Vagina (tissue), 2 donors: ENCODE measurements at regions not wholly inside any gene's neighbourhood (a gene's known extent, or its start where the extent isn't known, plus 50 kb on each side); places are given as distances from the start of the nearest gene placed in this dataset.

Experiments
- DNase-seq, 2 donors: peaks; one replicate each; pipeline ENCODE4 v3.0.0-alpha.2; 2017; ENCODE audit errors: extremely low spot score in 2 of 2
- H3K27ac ChIP-seq: fragments of 200-600 bp; sonication (generic); one replicate; pipeline ENCODE4 v1.5.1; 2019
- H3K27me3 ChIP-seq: fragments of 200-600 bp; sonication (generic); one replicate; pipeline ENCODE4 v1.5.1; 2019
- H3K36me3 ChIP-seq, 2 donors: fragments of 200-600 bp; sonication (generic); one replicate each; pipeline ENCODE4 v1.5.1; 2017 to 2019
- H3K4me1 ChIP-seq: fragments of 200-600 bp; sonication (generic); one replicate; pipeline ENCODE4 v1.5.1; 2019
- H3K4me3 ChIP-seq, 2 donors: fragments of 200-600 bp; sonication (generic); 1 replicate in 1 of 2; 2 replicates in 1 of 2; pipeline ENCODE4 v1.5.1; 2016 to 2019
- H3K9me3 ChIP-seq: fragments of 200-600 bp; sonication (generic); one replicate; pipeline ENCODE4 v1.5.1; 2019
- POLR2A ChIP-seq, 2 donors: fragments of 450-650 bp; IDR thresholded peaks; one replicate each; pipeline ENCODE4 v1.6.1; 2017; ENCODE audit warnings: antibody characterized with exemption in 2 of 2, mild to moderate bottlenecking in 2 of 2, moderate library complexity in 2 of 2
- POLR2AphosphoS5 ChIP-seq, 2 donors: sonication (generic); formaldehyde crosslinking; IDR thresholded peaks; one replicate each; pipeline ENCODE4 v1.9.0; 2017; ENCODE audit warnings: antibody characterized with exemption in 2 of 2, mild to moderate bottlenecking in 2 of 2, low read depth in 1 of 2; ENCODE audit not compliant: insufficient read depth in 1 of 2
- intact Hi-C: fragments of 100-400 bp; cut with DNase I; formaldehyde crosslinking; loops from one replicate; pipeline ENCODE4 v1.15.1; 2023
- TF ChIP-seq, protein P1 (sequence below), 3 experiments: fragments of 450-650 bp in 2 of 3; fragments of 200-600 bp in 1 of 3; sonication (generic) in 1 of 3; IDR thresholded peaks; one replicate each; pipeline ENCODE4 v1.5.1; 2017 to 2019; ENCODE audit warnings: antibody characterized with exemption in 3 of 3, mild to moderate bottlenecking in 2 of 3, moderate library complexity in 2 of 3

DNA sequence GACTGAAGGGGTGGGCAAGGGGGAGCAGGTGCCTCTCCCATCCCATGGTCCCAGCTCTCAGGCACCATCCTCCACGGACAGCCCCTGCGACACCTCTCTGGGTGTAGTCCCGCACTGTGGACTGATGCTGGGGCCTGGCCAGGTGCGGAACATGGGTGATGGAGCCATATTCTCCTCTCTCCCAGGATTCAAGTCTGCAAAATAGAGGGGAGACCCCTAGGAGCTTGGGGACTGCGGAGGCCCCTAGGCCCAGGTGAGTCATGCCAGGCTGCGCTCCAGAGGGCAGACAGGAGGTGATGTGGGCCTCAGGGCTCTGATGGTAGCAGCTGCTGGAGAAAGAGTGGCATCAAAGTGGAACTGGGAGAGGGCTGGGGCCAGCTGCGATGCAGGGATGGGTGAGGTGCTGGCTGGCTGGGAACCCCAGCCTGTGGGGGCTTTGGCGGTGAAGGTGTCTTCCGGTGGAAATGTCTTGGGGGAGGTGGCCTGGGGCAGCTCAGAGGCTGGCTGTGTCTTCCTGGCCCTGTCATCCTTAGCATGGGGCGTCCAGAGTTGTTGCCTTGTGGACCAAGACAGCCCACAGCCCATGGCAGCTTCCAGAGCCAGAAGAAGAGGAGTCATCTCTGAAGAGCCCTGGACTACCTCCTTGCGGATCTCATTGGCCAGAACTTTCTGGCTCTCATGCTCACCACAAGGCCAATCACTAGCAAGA lies 149.1 kb downstream of the KIF26A start:
- H3K36me3 ChIP-seq = no peaks in the 10 kb centered on the region
- intact Hi-C loops = no loop called here
- TF ChIP-seq POLR2A (IDR thresholded peaks at IDR 0.05) (no peak), POLR2AphosphoS5 (IDR thresholded peaks at IDR 0.05; ENCODE audit: insufficient read depth in 1 of 2, low read depth in 1 of 2) (no peak)
- TF ChIP-seq, protein P1, sequence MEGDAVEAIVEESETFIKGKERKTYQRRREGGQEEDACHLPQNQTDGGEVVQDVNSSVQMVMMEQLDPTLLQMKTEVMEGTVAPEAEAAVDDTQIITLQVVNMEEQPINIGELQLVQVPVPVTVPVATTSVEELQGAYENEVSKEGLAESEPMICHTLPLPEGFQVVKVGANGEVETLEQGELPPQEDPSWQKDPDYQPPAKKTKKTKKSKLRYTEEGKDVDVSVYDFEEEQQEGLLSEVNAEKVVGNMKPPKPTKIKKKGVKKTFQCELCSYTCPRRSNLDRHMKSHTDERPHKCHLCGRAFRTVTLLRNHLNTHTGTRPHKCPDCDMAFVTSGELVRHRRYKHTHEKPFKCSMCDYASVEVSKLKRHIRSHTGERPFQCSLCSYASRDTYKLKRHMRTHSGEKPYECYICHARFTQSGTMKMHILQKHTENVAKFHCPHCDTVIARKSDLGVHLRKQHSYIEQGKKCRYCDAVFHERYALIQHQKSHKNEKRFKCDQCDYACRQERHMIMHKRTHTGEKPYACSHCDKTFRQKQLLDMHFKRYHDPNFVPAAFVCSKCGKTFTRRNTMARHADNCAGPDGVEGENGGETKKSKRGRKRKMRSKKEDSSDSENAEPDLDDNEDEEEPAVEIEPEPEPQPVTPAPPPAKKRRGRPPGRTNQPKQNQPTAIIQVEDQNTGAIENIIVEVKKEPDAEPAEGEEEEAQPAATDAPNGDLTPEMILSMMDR (IDR thresholded peaks at IDR 0.05) = no peak
- H3K4me1 ChIP-seq = no peaks in the 10 kb centered on the region
- H3K27ac ChIP-seq = no peak overlapping the region
- no peaks in the 10 kb centered on the region for H3K27me3 ChIP-seq
- H3K9me3 ChIP-seq = no peaks in the 10 kb centered on the region
- H3K4me3 ChIP-seq = no peak overlapping the region
- no peak for DNase-seq

DNA sequence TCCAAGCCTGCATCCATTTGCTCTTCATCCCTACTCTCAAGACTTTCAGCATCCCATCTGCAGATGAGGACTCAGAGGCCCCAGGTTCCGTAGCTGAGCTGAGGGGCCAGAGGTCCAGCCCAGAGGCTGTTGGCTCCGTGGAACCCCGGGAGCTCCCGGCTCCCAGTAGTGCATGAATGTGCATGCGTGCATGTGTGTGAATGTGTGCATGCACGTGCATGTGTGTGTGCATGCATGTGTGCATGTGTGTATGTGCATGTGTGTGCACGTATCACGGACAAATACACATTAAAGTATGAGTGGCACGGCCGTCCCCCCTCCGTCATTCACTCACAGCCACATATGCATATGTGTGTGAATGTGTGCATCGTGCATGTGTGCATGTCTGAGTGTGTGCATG lies 149.9 kb downstream of the KIF26A start:
- no peak for TF ChIP-seq POLR2AphosphoS5 (IDR thresholded peaks at IDR 0.05; ENCODE audit: insufficient read depth in 1 of 2, low read depth in 1 of 2)
- TF ChIP-seq POLR2A (IDR thresholded peaks at IDR 0.05) = no peak
- TF ChIP-seq, protein P1 (IDR thresholded peaks at IDR 0.05) = no peak
- no peak for DNase-seq
- Histone ChIP-seq H3K4me1 (no peaks in the 10 kb centered on the region), H3K4me3 (no peak overlapping the region), H3K9me3 (no peaks in the 10 kb centered on the region), H3K36me3 (no peaks in the 10 kb centered on the region), H3K27ac (no peak overlapping the region), H3K27me3 (no peaks in the 10 kb centered on the region)
- intact Hi-C loops = no loop called here

DNA sequence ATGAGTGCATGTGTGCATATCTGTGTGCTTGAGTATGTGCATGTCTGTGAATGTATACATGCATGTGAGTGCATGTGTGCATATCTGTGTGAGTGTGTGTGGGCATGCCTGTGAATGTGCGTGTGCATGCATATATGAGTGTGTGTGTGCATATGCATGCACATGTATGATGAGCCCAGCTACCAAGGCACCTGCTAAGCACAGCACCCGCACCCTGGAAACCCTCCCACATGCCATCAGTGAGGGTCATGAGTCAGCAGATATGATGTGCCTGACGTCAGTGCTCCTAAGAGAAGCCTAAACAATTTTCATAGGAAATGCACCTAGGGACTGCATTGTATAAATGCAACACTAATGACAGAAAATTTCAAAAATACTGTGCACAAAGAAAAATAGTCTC lies 151.1 kb downstream of the KIF26A start:
- TF ChIP-seq, protein P1 (IDR thresholded peaks at IDR 0.05) = no peak
- TF ChIP-seq POLR2A (IDR thresholded peaks at IDR 0.05) (no peak), POLR2AphosphoS5 (IDR thresholded peaks at IDR 0.05; ENCODE audit: insufficient read depth in 1 of 2, low read depth in 1 of 2) (no peak)
- H3K4me1 ChIP-seq = no peaks in the 10 kb centered on the region
- DNase-seq = no peak

DNA sequence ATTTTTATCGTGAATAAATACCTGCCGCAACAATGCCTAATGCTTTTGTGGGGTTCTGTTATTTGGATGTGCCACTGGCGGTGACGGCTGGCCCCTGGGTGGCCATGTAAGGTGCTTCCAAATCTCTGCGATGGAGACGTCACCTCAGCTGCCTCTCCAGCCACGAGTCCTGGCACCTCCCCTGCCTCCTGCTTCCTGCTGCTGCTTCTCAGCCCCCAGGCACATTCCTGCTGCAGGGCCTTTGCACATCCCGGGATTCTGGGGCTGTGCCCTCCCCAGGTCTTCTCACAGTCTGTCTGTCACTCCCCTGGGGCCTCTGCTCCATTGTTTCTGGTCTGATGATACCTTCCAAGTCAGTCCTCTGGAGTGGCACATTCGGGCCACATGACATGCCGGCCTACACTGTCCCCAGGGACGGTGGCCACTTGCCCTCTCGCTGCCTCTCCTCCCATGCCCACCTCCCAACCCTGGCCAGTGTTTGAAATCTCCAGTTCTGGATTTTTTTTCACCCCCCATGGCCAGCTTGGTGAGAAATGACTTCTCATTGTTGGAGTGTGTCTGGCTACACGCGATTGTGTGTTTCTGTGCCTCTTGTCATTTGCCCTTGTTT lies 151.8 kb downstream of the KIF26A start:
- Histone ChIP-seq H3K27ac (no peak overlapping the region), H3K9me3 (no peaks in the 10 kb centered on the region), H3K4me3 (no peak overlapping the region), H3K36me3 (no peaks in the 10 kb centered on the region), H3K27me3 (no peaks in the 10 kb centered on the region), H3K4me1 (no peaks in the 10 kb centered on the region)
- intact Hi-C loops = no loop called here
- no peak for TF ChIP-seq POLR2AphosphoS5 (IDR thresholded peaks at IDR 0.05; ENCODE audit: insufficient read depth in 1 of 2, low read depth in 1 of 2)
- TF ChIP-seq POLR2A (IDR thresholded peaks at IDR 0.05) = no peak
- TF ChIP-seq, protein P1 (IDR thresholded peaks at IDR 0.05) = no peak
- no peak for DNase-seq

More for the DNA sequence above, 151.1 kb downstream of the KIF26A start:
- H3K9me3 ChIP-seq = no peaks in the 10 kb centered on the region
- intact Hi-C loops = no loop called here
- no peak overlapping the region for H3K27ac ChIP-seq
- no peaks in the 10 kb centered on the region for H3K36me3 ChIP-seq
- no peaks in the 10 kb centered on the region for H3K27me3 ChIP-seq
- no peak overlapping the region for H3K4me3 ChIP-seq

DNA sequence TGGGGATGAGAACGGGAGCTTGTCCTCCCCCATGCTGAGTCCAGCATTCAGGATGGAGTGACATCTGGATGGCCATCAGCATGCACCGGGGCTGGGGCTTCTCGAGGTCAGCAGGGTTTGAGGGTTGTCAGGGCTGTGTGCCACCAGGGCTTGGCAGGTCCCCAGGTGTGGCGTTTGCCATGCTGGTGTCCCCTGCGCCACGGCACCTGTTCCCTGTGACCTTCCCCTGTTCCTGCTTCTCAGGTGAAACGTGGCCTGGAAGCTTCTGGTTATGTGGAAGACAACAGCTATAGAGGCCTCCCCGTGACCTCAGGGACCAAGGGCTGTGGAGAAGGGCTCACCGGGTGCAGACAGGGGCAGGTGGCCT lies 152.4 kb downstream of the KIF26A start:
- no peaks in the 10 kb centered on the region for H3K9me3 ChIP-seq
- H3K36me3 ChIP-seq = no peaks in the 10 kb centered on the region
- intact Hi-C loops = no loop called here
- no peaks in the 10 kb centered on the region for H3K4me1 ChIP-seq
- no peak overlapping the region for H3K4me3 ChIP-seq
- no peaks in the 10 kb centered on the region for H3K27me3 ChIP-seq
- DNase-seq = no peak
- TF ChIP-seq POLR2AphosphoS5 (IDR thresholded peaks at IDR 0.05; ENCODE audit: insufficient read depth in 1 of 2, low read depth in 1 of 2) (no peak), POLR2A (IDR thresholded peaks at IDR 0.05) (no peak)
- TF ChIP-seq, protein P1 (IDR thresholded peaks at IDR 0.05) = no peak
- H3K27ac ChIP-seq = no peak overlapping the region
